OCI-LY1 (cell line): ENCODE measurements at regions not wholly inside any gene's neighbourhood (a gene's known extent, or its start where the extent isn't known, plus 50 kb on each side); places are given as distances from the start of the nearest gene placed in this dataset.

Experiments used
- H2AFZ ChIP-seq: fragments of 200-600 bp; sonication (generic), shearing (Covaris generic); 2 replicates; pipeline ENCODE4 v1.6.0; 2014; ENCODE audit warnings: antibody characterized with exemption, mild to moderate bottlenecking, low read length
- H3F3A ChIP-seq: fragments of 200-600 bp; sonication (generic), shearing (Covaris generic); 2 replicates; pipeline ENCODE4 v1.6.0; 2014; ENCODE audit warnings: mild to moderate bottlenecking, antibody characterized with exemption, low read length, moderate library complexity; ENCODE audit not compliant: insufficient read depth
- H3K27ac ChIP-seq: fragments of 200-600 bp; sonication (generic); 2 replicates; pipeline ENCODE4 v1.5.1; 2014; ENCODE audit warnings: low read length, mixed run types, mild to moderate bottlenecking, low read depth; ENCODE audit not compliant: poor library complexity, severe bottlenecking
- H3K27me3 ChIP-seq: fragments of 200-600 bp; sonication (generic); 2 replicates; pipeline ENCODE4 v1.6.0; 2014; ENCODE audit warnings: antibody characterized with exemption, mild to moderate bottlenecking, low read length, moderate library complexity; ENCODE audit not compliant: insufficient read depth
- H3K36me3 ChIP-seq: fragments of 200-600 bp; sonication (generic); 2 replicates; pipeline ENCODE4 v1.6.1; 2014; ENCODE audit warnings: mild to moderate bottlenecking, antibody characterized with exemption, low read length, moderate library complexity, mixed read lengths; ENCODE audit not compliant: insufficient read depth
- H3K4me1 ChIP-seq: fragments of 200-600 bp; sonication (generic); 2 replicates; pipeline ENCODE4 v1.5.1; 2014; ENCODE audit warnings: mild to moderate bottlenecking, low read length, moderate library complexity; ENCODE audit not compliant: insufficient read depth, severe bottlenecking
- H3K4me2 ChIP-seq: fragments of 200-600 bp; sonication (generic), shearing (Covaris generic); 2 replicates; pipeline ENCODE4 v1.6.1; 2014; ENCODE audit warnings: low read length
- H3K4me3 ChIP-seq: fragments of 200-600 bp; sonication (generic); 2 replicates; pipeline ENCODE4 v1.5.1; 2014; ENCODE audit warnings: low read length, low read depth, mild to moderate bottlenecking, mixed read lengths; ENCODE audit not compliant: poor library complexity, severe bottlenecking
- H3K79me2 ChIP-seq: fragments of 200-600 bp; shearing (Covaris generic); 2 replicates; pipeline ENCODE4 v1.6.1; 2016; ENCODE audit warnings: mixed run types, low read length, mixed read lengths; ENCODE audit not compliant: insufficient read depth
- H3K9ac ChIP-seq: fragments of 200-600 bp; sonication (generic), shearing (Covaris generic); 2 replicates; pipeline ENCODE4 v1.6.1; 2014; ENCODE audit warnings: mild to moderate bottlenecking, low read length, mixed read lengths
- H3K9me2 ChIP-seq: fragments of 200-600 bp; sonication (generic), shearing (Covaris generic); 2 replicates; pipeline ENCODE4 v1.6.1; 2014; ENCODE audit warnings: low read depth, mild to moderate bottlenecking, low read length, mixed read lengths
- H3K9me3 ChIP-seq: fragments of 200-600 bp; shearing (Covaris generic); 2 replicates; pipeline ENCODE4 v1.6.1; 2014; ENCODE audit warnings: low read length, mixed read lengths
- H4K20me1 ChIP-seq: fragments of 200-600 bp; sonication (generic), shearing (Covaris generic); 2 replicates; pipeline ENCODE4 v1.6.0; 2016; ENCODE audit warnings: mild to moderate bottlenecking, low read length; ENCODE audit not compliant: insufficient read depth
- CTCF ChIP-seq: fragments of 200-600 bp; sonication (generic), shearing (Covaris generic); IDR thresholded peaks from 2 replicates; pipeline ENCODE4 v1.5.1; 2017; ENCODE audit warnings: mild to moderate bottlenecking, antibody characterized with exemption, low read length, moderate library complexity, mixed read lengths
- EZH2 ChIP-seq: fragments of 200-600 bp; sonication (generic), shearing (Covaris generic); IDR thresholded peaks from 2 replicates; pipeline ENCODE4 v1.8.0; 2017; ENCODE audit warnings: borderline replicate concordance, mixed run types, mild to moderate bottlenecking, antibody characterized with exemption, low read length, moderate library complexity, mixed read lengths

GRCh38 chr7:46741938-46742540 lies 821.0 kb upstream of the IGFBP3 start:
- Histone ChIP-seq H3K4me3 (no peak overlapping the region), H3K27me3 (no peaks in the 10 kb centered on the region), H3K4me1 (no peaks in the 10 kb centered on the region), H3K9me2 (no peaks in the 10 kb centered on the region), H3K4me2 (no peak overlapping the region), H3K27ac (no peak overlapping the region), H2AFZ (no peak overlapping the region), H3K9ac (no peak overlapping the region), H3K36me3 (no peaks in the 10 kb centered on the region), H4K20me1 (no peaks in the 10 kb centered on the region), H3K9me3 (no peaks in the 10 kb centered on the region), H3K79me2 (no peaks in the 10 kb centered on the region), H3F3A (no peaks in the 10 kb centered on the region)
- TF ChIP-seq EZH2: no peak
- no peak for TF ChIP-seq CTCF

GRCh38 chr7:46741181-46741580 lies 820.1 kb upstream of the IGFBP3 start:
- no peak overlapping the region for H3K4me3 ChIP-seq
- H3K27ac ChIP-seq: no peak overlapping the region
- no peak for TF ChIP-seq CTCF
- TF ChIP-seq EZH2: no peak
- no peaks in the 10 kb centered on the region for H3K4me1 ChIP-seq
- H3K79me2 ChIP-seq: no peaks in the 10 kb centered on the region
- no peaks in the 10 kb centered on the region for H3K36me3 ChIP-seq
- H3K4me2 ChIP-seq: no peak overlapping the region
- no peaks in the 10 kb centered on the region for H3F3A ChIP-seq
- H2AFZ ChIP-seq: no peak overlapping the region
- no peak overlapping the region for H3K9ac ChIP-seq
- H3K9me2 ChIP-seq: no peaks in the 10 kb centered on the region
- no peaks in the 10 kb centered on the region for H4K20me1 ChIP-seq
- no peaks in the 10 kb centered on the region for H3K9me3 ChIP-seq
- H3K27me3 ChIP-seq: no peaks in the 10 kb centered on the region

- Histone ChIP-seq H3F3A (no peaks in the 10 kb centered on the region), H3K9me2 (no peaks in the 10 kb centered on the region), H3K27me3 (no peaks in the 10 kb centered on the region), H3K36me3 (no peaks in the 10 kb centered on the region), H3K79me2 (no peaks in the 10 kb centered on the region), H3K27ac (no peak overlapping the region), H2AFZ (no peak overlapping the region), H3K4me2 (no peak overlapping the region), H3K4me1 (no peaks in the 10 kb centered on the region), H3K9ac (no peak overlapping the region), H3K9me3 (no peaks in the 10 kb centered on the region), H3K4me3 (no peak overlapping the region), H4K20me1 (no peaks in the 10 kb centered on the region)
- TF ChIP-seq EZH2 (no peak), CTCF (no peak)
Observed at GRCh38 chr7:46739518-46740234, 818.6 kb upstream of the IGFBP3 start.
